ENCODE measurements at regions not wholly inside any gene's neighbourhood (a gene's known extent, or its start where the extent isn't known, plus 50 kb on each side); places are given as distances from the start of the nearest gene placed in this dataset.

- TF ChIP-seq EZH2 (IDR thresholded peaks at IDR 0.05; ENCODE audit: borderline replicate concordance, low read depth, low read length, poor library complexity, severe bottlenecking) = no peak
- TF ChIP-seq, protein P1, sequence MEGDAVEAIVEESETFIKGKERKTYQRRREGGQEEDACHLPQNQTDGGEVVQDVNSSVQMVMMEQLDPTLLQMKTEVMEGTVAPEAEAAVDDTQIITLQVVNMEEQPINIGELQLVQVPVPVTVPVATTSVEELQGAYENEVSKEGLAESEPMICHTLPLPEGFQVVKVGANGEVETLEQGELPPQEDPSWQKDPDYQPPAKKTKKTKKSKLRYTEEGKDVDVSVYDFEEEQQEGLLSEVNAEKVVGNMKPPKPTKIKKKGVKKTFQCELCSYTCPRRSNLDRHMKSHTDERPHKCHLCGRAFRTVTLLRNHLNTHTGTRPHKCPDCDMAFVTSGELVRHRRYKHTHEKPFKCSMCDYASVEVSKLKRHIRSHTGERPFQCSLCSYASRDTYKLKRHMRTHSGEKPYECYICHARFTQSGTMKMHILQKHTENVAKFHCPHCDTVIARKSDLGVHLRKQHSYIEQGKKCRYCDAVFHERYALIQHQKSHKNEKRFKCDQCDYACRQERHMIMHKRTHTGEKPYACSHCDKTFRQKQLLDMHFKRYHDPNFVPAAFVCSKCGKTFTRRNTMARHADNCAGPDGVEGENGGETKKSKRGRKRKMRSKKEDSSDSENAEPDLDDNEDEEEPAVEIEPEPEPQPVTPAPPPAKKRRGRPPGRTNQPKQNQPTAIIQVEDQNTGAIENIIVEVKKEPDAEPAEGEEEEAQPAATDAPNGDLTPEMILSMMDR (conservative IDR thresholded peaks at IDR 0.05; ENCODE audit: low read depth, low read length) = no peak
- H3K27me3 ChIP-seq (replicated peaks; ENCODE audit: insufficient read depth, low read depth, low read length, poor library complexity) = no peaks in the 10 kb centered on the region
- ChIA-PET POLR2A (ENCODE audit: low non-redundant PET) (interaction anchor here (0.7 to 0.8 kb wide), 2 partner anchors 37 to 100 kb away, joined by 3 read pairs; no protein-coding TSS in a partner anchor), CTCF (no interaction called here)
- no peak for DNase-seq (ENCODE audit: low spot score)
- no peaks in the 10 kb centered on the region for H3K9me3 ChIP-seq (ENCODE audit: low read depth, low read length, poor library complexity, severe bottlenecking)
- intact Hi-C loops (cut with micrococcal nuclease; ENCODE audit: unreplicated experiment) = no loop called here
- peaks cover 12% of the 10 kb centered on the region for H3K4me1 ChIP-seq (ENCODE audit: insufficient read depth, low read length, poor library complexity, severe bottlenecking)
- H3K4me3 ChIP-seq (ENCODE audit: low read depth, low read length, poor library complexity, severe bottlenecking) = no peak overlapping the region
- no peaks in the 10 kb centered on the region for H3K36me3 ChIP-seq (ENCODE audit: insufficient read depth, low read length, poor library complexity, severe bottlenecking)
- H3K27ac ChIP-seq (ENCODE audit: low read depth, low read length, poor library complexity, severe bottlenecking) = no peak overlapping the region
- BruUV-seq (replicated peaks) = no TSS peak
These were observed 216.1 kb downstream of the ETAA1 start for GRCh38 chr2:67613227-67613626.

DNA sequence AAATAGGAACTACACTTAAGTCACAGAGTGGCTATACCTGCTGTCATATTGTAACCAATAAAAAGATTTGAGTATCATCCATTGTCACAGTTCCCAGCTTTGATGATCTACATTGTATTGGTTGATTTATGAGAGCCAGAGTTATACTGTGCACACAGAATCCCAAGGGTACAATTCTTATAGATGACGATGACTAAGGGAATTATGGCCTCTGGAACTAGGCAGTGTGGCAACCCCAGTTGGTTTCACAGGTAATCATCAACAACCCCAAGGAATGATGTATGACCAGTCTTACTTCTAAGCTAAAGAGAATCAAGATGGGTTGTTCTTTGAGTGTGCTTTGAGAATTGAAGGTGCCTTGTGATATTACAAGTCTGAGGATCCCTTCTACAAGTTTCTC, 217.3 kb downstream of the ETAA1 start:
- Histone ChIP-seq H3K9me3 (ENCODE audit: low read depth, low read length, poor library complexity, severe bottlenecking) (no peaks in the 10 kb centered on the region), H3K4me3 (ENCODE audit: low read depth, low read length, poor library complexity, severe bottlenecking) (no peak overlapping the region), H3K4me1 (ENCODE audit: insufficient read depth, low read length, poor library complexity, severe bottlenecking) (peaks cover 12% of the 10 kb centered on the region), H3K27me3 (replicated peaks; ENCODE audit: insufficient read depth, low read depth, low read length, poor library complexity) (no peaks in the 10 kb centered on the region), H3K36me3 (ENCODE audit: insufficient read depth, low read length, poor library complexity, severe bottlenecking) (no peaks in the 10 kb centered on the region), H3K27ac (ENCODE audit: low read depth, low read length, poor library complexity, severe bottlenecking) (no peak overlapping the region)
- BruUV-seq (replicated peaks) = no TSS peak
- CTCF ChIA-PET = no interaction called here
- DNase-seq (ENCODE audit: low spot score) = no peak
- POLR2A ChIA-PET (ENCODE audit: low non-redundant PET) = no interaction called here
- TF ChIP-seq, protein P1 (conservative IDR thresholded peaks at IDR 0.05; ENCODE audit: low read depth, low read length) = no peak
- TF ChIP-seq EZH2 (IDR thresholded peaks at IDR 0.05; ENCODE audit: borderline replicate concordance, low read depth, low read length, poor library complexity, severe bottlenecking) = no peak
- intact Hi-C loops (cut with micrococcal nuclease; ENCODE audit: unreplicated experiment) = no loop called here

DNA sequence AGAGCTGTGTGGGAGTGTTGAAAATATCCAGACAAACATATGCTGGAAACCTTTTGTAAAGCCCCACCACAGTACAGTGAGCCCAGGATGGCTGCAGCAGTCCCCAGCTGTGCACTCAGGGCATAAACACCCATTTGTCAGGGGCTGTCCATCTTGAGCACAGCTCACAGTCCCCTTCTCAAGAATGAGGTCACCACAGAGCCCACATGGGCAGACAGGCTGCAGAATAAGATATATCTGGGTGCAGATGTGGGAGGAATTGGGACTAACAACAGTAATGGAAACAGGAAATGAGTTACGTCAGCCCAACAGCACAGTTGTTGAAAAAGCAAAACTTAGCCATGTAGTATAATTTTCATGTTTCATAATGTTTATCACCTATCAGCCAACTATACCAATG, 219.6 kb downstream of the ETAA1 start:
- ChIA-PET POLR2A (ENCODE audit: low non-redundant PET) (no interaction called here), CTCF (no interaction called here)
- no TSS peak for BruUV-seq (replicated peaks)
- intact Hi-C loops (cut with micrococcal nuclease; ENCODE audit: unreplicated experiment) = no loop called here
- TF ChIP-seq, protein P1 (conservative IDR thresholded peaks at IDR 0.05; ENCODE audit: low read depth, low read length) = no peak
- no peak for TF ChIP-seq EZH2 (IDR thresholded peaks at IDR 0.05; ENCODE audit: borderline replicate concordance, low read depth, low read length, poor library complexity, severe bottlenecking)
- H3K4me3 ChIP-seq (ENCODE audit: low read depth, low read length, poor library complexity, severe bottlenecking) = no peak overlapping the region
- H3K36me3 ChIP-seq (ENCODE audit: insufficient read depth, low read length, poor library complexity, severe bottlenecking) = no peaks in the 10 kb centered on the region
- H3K27ac ChIP-seq (ENCODE audit: low read depth, low read length, poor library complexity, severe bottlenecking) = no peak overlapping the region
- peak; percentile 45 for DNase-seq (ENCODE audit: low spot score)
- no peaks in the 10 kb centered on the region for H3K27me3 ChIP-seq (replicated peaks; ENCODE audit: insufficient read depth, low read depth, low read length, poor library complexity)
- no peaks in the 10 kb centered on the region for H3K9me3 ChIP-seq (ENCODE audit: low read depth, low read length, poor library complexity, severe bottlenecking)
- H3K4me1 ChIP-seq (ENCODE audit: insufficient read depth, low read length, poor library complexity, severe bottlenecking) = peaks cover 12% of the 10 kb centered on the region
